ENCODE measurements at regions not wholly inside any gene's neighbourhood (a gene's known extent, or its start where the extent isn't known, plus 50 kb on each side); places are given as distances from the start of the nearest gene placed in this dataset.

GRCh38 chr13:89988206-89988605 lies 1359.3 kb upstream of the MIR17HG start:
- H3K27me3 ChIP-seq (ENCODE audit: control insufficient read depth, insufficient read depth, low read length) = no peaks in the 10 kb centered on the region
- no peak overlapping the region for H2AK9ac ChIP-seq (replicated peaks; ENCODE audit: low read depth, low read length, poor library complexity)
- in situ Hi-C loops (cut with MboI; ENCODE audit: low sequenced_read_pairs) = no loop called here
- intact Hi-C loops (cut with micrococcal nuclease) = no loop called here
- no peak overlapping the region for H3K14ac ChIP-seq (replicated peaks; ENCODE audit: low read depth, low read length)
- ATAC-seq (ENCODE audit: low read depth) (no peak), DNase-seq (no peak)
- no peak overlapping the region for H3K4ac ChIP-seq (ENCODE audit: low read depth, low read length)
- H2AK5ac ChIP-seq (ENCODE audit: low read depth, low read length) = no peak overlapping the region
- CTCF ChIA-PET = no interaction called here
- POLR2A ChIA-PET (ENCODE audit: unreplicated experiment) = no interaction called here
- BruUV-seq (replicated peaks) = no TSS peak
- H3K9me3 ChIP-seq (ENCODE audit: control insufficient read depth, insufficient read depth, low read length) = no peaks in the 10 kb centered on the region; the same call in 1 of the 2 replicates
- no peak overlapping the region for H3K27ac ChIP-seq (ENCODE audit: insufficient read depth, low read length)
- no peak overlapping the region for H2BK5ac ChIP-seq (ENCODE audit: low read depth, low read length, poor library complexity, severe bottlenecking)
- TF ChIP-seq CEBPB (IDR thresholded peaks at IDR 0.05; ENCODE audit: low read depth, low read length) = no peak
- no peak for TF ChIP-seq BHLHE40 (IDR thresholded peaks at IDR 0.05; ENCODE audit: low read depth, low read length)
- TF ChIP-seq CHD1 (IDR thresholded peaks at IDR 0.05; ENCODE audit: low read depth, low read length) = no peak
- TF ChIP-seq RCOR1 (IDR thresholded peaks at IDR 0.05; ENCODE audit: insufficient replicate concordance, low read length) = no peak
- no peak for TF ChIP-seq FOS (IDR thresholded peaks at IDR 0.05; ENCODE audit: low read depth, low read length)
- no peak for TF ChIP-seq MAZ (IDR thresholded peaks at IDR 0.05; ENCODE audit: borderline replicate concordance, low read depth, low read length)
- TF ChIP-seq RFX5 (IDR thresholded peaks at IDR 0.05; ENCODE audit: low read depth, low read length) = no peak
- TF ChIP-seq POLR2A (IDR thresholded peaks at IDR 0.05; ENCODE audit: low read depth, low read length) = no peak
- no peak for TF ChIP-seq MAFK (IDR thresholded peaks at IDR 0.05; ENCODE audit: low read depth, low read length)
- TF ChIP-seq MXI1 (IDR thresholded peaks at IDR 0.05; ENCODE audit: borderline replicate concordance, low read depth, low read length) = no peak
- TF ChIP-seq RAD21 (IDR thresholded peaks at IDR 0.05; ENCODE audit: low read length) = no peak
- TF ChIP-seq, protein P1, sequence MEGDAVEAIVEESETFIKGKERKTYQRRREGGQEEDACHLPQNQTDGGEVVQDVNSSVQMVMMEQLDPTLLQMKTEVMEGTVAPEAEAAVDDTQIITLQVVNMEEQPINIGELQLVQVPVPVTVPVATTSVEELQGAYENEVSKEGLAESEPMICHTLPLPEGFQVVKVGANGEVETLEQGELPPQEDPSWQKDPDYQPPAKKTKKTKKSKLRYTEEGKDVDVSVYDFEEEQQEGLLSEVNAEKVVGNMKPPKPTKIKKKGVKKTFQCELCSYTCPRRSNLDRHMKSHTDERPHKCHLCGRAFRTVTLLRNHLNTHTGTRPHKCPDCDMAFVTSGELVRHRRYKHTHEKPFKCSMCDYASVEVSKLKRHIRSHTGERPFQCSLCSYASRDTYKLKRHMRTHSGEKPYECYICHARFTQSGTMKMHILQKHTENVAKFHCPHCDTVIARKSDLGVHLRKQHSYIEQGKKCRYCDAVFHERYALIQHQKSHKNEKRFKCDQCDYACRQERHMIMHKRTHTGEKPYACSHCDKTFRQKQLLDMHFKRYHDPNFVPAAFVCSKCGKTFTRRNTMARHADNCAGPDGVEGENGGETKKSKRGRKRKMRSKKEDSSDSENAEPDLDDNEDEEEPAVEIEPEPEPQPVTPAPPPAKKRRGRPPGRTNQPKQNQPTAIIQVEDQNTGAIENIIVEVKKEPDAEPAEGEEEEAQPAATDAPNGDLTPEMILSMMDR (conservative IDR thresholded peaks at IDR 0.05; ENCODE audit: low read depth, low read length) = no peak
- TF ChIP-seq NFE2L2 (IDR thresholded peaks at IDR 0.05; ENCODE audit: low read depth, low read length) = no peak
- TF ChIP-seq, protein P2, sequence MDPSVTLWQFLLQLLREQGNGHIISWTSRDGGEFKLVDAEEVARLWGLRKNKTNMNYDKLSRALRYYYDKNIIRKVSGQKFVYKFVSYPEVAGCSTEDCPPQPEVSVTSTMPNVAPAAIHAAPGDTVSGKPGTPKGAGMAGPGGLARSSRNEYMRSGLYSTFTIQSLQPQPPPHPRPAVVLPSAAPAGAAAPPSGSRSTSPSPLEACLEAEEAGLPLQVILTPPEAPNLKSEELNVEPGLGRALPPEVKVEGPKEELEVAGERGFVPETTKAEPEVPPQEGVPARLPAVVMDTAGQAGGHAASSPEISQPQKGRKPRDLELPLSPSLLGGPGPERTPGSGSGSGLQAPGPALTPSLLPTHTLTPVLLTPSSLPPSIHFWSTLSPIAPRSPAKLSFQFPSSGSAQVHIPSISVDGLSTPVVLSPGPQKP (IDR thresholded peaks at IDR 0.05; ENCODE audit: borderline replicate concordance, low read depth, low read length) = no peak
- TF ChIP-seq, protein P3, sequence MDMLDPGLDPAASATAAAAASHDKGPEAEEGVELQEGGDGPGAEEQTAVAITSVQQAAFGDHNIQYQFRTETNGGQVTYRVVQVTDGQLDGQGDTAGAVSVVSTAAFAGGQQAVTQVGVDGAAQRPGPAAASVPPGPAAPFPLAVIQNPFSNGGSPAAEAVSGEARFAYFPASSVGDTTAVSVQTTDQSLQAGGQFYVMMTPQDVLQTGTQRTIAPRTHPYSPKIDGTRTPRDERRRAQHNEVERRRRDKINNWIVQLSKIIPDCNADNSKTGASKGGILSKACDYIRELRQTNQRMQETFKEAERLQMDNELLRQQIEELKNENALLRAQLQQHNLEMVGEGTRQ (IDR thresholded peaks at IDR 0.05; ENCODE audit: low read depth, low read length) = no peak
- TF ChIP-seq SMC3 (IDR thresholded peaks at IDR 0.05; ENCODE audit: low read depth, low read length) = no peak
- no peak overlapping the region for H2BK15ac ChIP-seq (ENCODE audit: low read depth, low read length)
- no peaks in the 10 kb centered on the region for H3K79me1 ChIP-seq (ENCODE audit: low read depth in 1 of 2, low read length in 2 of 2)
- H4K20me1 ChIP-seq (ENCODE audit: insufficient read depth, low read length) = no peaks in the 10 kb centered on the region
- no peak overlapping the region for H4K8ac ChIP-seq (ENCODE audit: low read depth in 2 of 2, low read length in 2 of 2)
- no peak overlapping the region for H2BK20ac ChIP-seq (ENCODE audit: low read depth, low read length)
- H3K4me3 ChIP-seq (ENCODE audit: insufficient read depth, low read depth, low read length) = no peak overlapping the region
- dilution Hi-C loops (cut with HindIII; ENCODE audit: low sequenced_read_pairs, unreplicated experiment) = no loop called here
- H3K56ac ChIP-seq (ENCODE audit: extremely low read depth, insufficient read depth, low read length) = no peak overlapping the region
- WGBS, 2 experiments (ENCODE audit: extremely low coverage in 2 of 2, insufficient read length in 1 of 2) = no CpG with 5 or more reads among the region's 4 CpGs
- no peak overlapping the region for H3K18ac ChIP-seq (ENCODE audit: low read depth, low read length)
- H3K4me2 ChIP-seq (ENCODE audit: low read depth, low read length) = no peak overlapping the region
- no peaks in the 10 kb centered on the region for H3K4me1 ChIP-seq (ENCODE audit: control insufficient read depth, insufficient read depth, low read length)
- H3K23ac ChIP-seq (ENCODE audit: low read depth, low read length) = no peak overlapping the region
- H3K9me1 ChIP-seq (ENCODE audit: insufficient read depth, low read length) = no peaks in the 10 kb centered on the region
- H3K9ac ChIP-seq (ENCODE audit: low read depth, low read length) = no peak overlapping the region
- no peak overlapping the region for H4K5ac ChIP-seq (ENCODE audit: low read depth, low read length)
- no peak overlapping the region for H2AFZ ChIP-seq (replicated peaks; ENCODE audit: low read length, poor library complexity)
- H4K91ac ChIP-seq (ENCODE audit: insufficient read depth, low read depth, low read length) = no peak overlapping the region
- H3K36me3 ChIP-seq (ENCODE audit: control insufficient read depth, insufficient read depth, low read length) = no peaks in the 10 kb centered on the region
- no peak overlapping the region for H2BK120ac ChIP-seq (ENCODE audit: low read depth, low read length)

All from IMR-90 (cell line).